GM18873 (cell line): ENCODE measurements at regions not wholly inside any gene's neighbourhood (a gene's known extent, or its start where the extent isn't known, plus 50 kb on each side); places are given as distances from the start of the nearest gene placed in this dataset.

ENCODE experiments used
- ATAC-seq: cut with Tn5 transposase; IDR thresholded peaks from one replicate; pipeline ENCODE4 v1.9.1; 2021; ENCODE audit warnings: mild to moderate bottlenecking, moderate library complexity, moderate number of reproducible peaks; ENCODE audit not compliant: unreplicated experiment, low FRiP score

DNA sequence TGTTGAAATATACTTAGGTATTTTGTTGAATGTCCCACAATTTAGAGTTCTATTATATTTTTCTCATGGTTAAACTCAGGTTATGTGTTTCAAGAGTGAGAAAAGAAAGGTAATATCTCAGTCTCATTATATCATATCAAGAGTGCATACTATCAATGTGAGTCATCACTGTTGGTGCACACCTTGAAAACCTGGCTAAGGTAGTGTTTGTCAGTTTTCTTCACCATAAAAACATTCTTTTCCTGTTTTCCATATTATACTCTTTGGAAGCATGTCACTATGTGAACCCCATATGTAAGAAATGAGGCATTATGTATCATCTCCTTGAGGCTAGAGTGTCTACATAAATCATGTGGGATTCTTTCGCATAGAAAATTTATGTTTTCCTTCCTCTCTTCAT lies 307.6 kb upstream of the CTSO start:
- ATAC-seq = no peak

GRCh38 chr4:156255230-156256007 lies 301.8 kb upstream of the CTSO start:
- ATAC-seq = no peak

GRCh38 chr4:156252358-156252921 lies 298.8 kb upstream of the CTSO start:
- ATAC-seq = no peak

- ATAC-seq = no peak
Measured at GRCh38 chr4:156251373-156252065, 297.9 kb upstream of the CTSO start.

DNA sequence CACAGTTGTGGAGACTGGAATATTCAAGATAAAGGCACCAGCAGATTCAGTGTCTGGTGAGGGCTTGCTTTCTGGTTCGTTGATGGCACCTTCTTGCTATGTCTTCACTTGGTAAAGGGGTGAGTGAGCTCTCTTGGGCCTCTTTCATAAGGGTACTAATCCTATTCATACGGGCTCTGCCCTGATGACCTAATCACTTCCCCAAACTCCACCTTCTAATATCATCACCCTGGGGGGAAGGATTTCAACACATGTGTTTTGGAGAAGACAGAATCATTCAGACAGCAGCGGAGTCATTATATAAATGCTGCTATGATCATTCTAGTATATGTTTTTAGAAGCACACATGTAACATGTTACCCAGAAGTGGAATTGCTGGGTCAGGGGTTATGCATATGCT lies 295.3 kb upstream of the CTSO start:
- no peak for ATAC-seq

DNA sequence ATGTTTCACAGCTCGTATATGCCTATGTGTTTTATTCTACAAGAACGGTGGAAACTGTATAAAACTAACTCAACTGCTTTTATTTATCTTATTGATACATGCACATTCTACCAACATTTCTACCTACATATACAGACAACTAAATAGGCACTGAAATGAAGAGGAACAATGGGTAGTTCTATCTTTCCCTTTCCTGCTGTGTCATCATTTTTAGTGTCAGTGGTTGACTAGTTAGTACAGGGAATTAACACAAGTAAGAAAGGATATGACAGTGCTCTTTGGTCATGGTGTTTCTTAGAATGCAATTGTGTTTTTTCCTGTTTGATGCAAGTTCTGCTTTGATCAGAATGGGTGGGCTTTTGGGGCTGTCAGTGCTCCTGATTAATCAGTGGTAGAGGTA lies 293.8 kb upstream of the CTSO start:
- no peak for ATAC-seq

DNA sequence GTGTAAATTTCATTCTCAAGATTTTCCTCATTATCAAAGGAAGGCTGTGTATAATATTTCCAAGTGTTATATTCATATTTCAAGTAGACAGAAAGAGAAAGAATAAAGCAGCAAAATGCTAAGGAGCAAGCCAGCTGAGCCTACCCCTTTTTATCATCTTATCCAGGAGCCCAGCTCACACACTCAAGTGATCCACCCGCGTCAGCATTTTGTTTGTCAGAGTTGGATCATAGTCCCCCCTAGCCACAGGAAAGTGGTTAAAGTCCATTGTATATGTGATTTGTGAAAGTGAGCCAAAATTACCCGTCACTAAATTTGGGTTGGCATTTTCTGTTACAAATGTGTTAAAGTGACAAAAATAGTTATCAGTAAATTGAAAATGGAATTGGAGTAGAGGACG lies 289.3 kb upstream of the CTSO start:
- ATAC-seq = no peak

DNA sequence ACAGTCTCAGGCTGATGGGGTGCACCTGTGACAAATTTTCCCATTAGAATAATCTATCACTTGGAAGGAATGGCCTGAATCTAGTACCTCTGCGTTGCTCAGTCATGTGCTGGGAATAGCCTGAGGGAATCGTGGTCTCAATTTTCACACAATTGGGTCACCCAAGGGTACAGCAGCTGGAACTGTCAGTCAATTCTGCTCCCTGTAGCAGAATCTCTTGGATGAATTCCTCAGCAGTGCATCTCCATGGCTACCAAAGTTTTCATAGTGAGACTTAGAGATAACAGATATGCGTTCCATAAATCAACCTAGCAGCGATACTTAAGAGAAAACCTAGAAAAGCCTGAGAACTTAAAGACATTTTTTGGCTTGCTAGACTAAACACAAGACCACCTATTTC lies 288.7 kb upstream of the CTSO start:
- no peak for ATAC-seq

- ATAC-seq = no peak
Measured at GRCh38 chr4:156241896-156242295, 288.2 kb upstream of the CTSO start.

- no peak for ATAC-seq
Measured at GRCh38 chr4:156238171-156238570, 284.5 kb upstream of the CTSO start.

DNA sequence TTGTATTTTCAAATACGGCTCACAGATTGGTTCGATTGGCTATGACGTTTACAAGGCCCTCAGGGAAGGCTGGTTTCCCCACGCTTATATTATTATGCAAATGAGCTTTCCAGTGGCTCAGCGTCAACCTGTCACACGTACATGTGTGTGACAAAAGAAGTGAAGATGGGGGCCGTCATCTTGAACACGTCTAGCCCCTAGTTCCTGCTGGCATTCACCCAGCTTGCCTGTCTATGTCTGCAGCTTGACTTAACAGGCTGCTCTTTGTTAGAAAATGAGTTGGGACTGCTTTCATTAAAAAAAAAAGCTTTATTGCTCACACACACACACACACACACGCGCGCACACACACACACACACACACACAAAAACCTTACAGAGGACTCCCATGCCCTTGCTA lies 283.6 kb upstream of the CTSO start:
- ATAC-seq = no peak

GRCh38 chr4:156230176-156230575 lies 276.5 kb upstream of the CTSO start:
- no peak for ATAC-seq

GRCh38 chr4:156228676-156229075 lies 275.0 kb upstream of the CTSO start:
- no peak for ATAC-seq

DNA sequence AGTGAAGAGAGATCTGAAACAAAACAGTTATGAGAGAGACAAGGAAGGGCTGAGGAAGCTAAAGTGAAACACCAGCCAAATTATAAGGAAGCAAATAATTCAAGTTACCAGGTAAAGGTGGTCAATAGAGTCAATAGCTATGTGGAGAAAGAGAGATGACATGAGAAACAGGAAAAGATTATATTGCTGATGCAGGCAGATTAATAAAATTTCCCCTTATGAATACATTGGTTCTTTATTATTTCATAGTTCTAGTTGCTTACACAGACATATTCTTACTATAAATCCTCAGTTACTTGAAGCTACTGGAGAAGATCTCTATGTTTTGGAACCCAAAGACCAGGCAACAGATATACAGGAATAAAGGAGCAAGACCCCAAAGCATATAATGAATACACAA lies 273.7 kb upstream of the CTSO start:
- ATAC-seq = no peak

DNA sequence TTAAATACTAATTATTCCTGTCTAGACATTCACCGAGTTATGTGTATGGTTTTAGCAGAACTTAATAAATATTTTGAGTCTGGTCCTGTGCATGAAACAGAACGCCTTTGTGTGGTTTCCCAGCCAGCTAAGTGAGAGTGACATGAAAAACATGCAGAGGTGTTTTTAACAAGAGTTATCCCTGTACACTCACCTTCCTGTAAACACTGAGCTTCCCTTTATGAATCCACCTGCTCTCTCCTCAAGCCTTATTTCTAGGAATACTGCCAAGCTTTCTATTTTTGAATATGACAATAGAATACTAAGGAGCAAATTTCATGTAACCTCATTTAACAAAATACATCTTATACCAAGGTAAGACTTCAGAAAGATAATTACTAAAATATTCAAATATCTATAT lies 270.3 kb upstream of the CTSO start:
- ATAC-seq = no peak

- ATAC-seq = no peak
Measured at GRCh38 chr4:156217236-156217635, 263.6 kb upstream of the CTSO start.

GRCh38 chr4:156201050-156201449 lies 247.4 kb upstream of the CTSO start:
- peak; percentile 85 for ATAC-seq

- no peak for ATAC-seq
Measured at GRCh38 chr4:156198511-156198910, 244.8 kb upstream of the CTSO start.

DNA sequence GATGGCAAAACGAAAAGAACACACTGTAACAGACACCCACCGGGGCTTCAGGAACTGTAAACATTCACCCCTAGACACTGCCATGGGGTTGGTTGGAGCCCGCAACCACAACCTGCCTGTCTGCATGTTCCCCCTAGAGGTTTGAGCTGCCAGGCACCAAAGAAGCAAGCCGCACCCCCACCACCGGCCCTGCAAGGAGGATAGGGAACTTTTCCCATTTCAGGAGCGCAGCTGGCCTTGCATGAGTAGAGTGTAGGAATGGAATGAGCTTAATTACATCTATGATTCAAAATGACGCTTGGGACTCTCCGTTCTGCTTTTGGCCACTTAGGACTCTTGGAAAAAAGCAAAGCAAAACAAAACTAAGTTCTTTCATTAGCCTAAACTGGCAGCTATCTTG lies 243.6 kb upstream of the CTSO start:
- no peak for ATAC-seq

DNA sequence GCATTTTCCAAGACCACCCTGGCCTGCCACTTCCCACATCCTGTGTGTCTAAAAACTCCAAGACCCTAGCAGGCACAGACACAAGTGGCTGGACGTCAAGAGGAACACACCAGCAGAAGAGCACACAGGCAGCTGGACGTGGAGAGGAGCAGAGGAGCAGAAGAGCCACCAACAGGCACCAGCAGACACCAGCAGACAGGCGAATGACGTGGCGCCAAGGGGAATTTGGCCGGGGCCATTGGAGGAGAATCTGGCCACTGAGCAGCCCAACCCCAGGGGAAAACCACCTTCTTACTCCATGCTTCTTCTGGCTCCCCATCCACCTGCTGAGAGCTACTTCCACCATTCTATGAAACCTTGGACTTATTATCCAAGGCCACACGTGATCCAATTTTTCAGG lies 243.1 kb upstream of the CTSO start:
- ATAC-seq = no peak

- no peak for ATAC-seq
Measured at GRCh38 chr4:156195914-156196313, 242.2 kb upstream of the CTSO start.

GRCh38 chr4:156194896-156195295 lies 241.2 kb upstream of the CTSO start:
- ATAC-seq = no peak
